Sigmoid colon (tissue), 6 donors: ENCODE measurements at regions not wholly inside any gene's neighbourhood (a gene's known extent, or its start where the extent isn't known, plus 50 kb on each side); places are given as distances from the start of the nearest gene placed in this dataset.

ENCODE experiments used
- DNase-seq: peaks from one replicate; pipeline ENCODE4 v3.0.0-alpha.2; 2019
- H3K27ac ChIP-seq, 4 donors: fragments of 200-600 bp; sonication (generic); one replicate each; pipeline ENCODE4 v1.5.1; 2016 to 2019; ENCODE audit warnings: mild to moderate bottlenecking in 1 of 4
- H3K27me3 ChIP-seq, 3 donors: fragments of 200-600 bp; sonication (generic); one replicate each; pipeline ENCODE4 v1.5.1; 2019; ENCODE audit warnings: mild to moderate bottlenecking in 1 of 3
- H3K36me3 ChIP-seq, 4 donors: fragments of 200-600 bp; sonication (generic); one replicate each; pipeline ENCODE4 v1.5.1; 2016 to 2019
- H3K4me1 ChIP-seq, 4 donors: fragments of 200-600 bp; sonication (generic); one replicate each; pipeline ENCODE4 v1.5.1; 2017 to 2019
- H3K4me3 ChIP-seq, 4 donors: fragments of 200-600 bp; sonication (generic); one replicate each; pipeline ENCODE4 v1.5.1; 2017 to 2019; ENCODE audit warnings: mild to moderate bottlenecking in 2 of 4, moderate library complexity in 1 of 4
- H3K9me3 ChIP-seq, 4 donors: fragments of 200-600 bp in 3 of 4; sonication (generic) in 3 of 4; one replicate each; pipeline versions ENCODE4 v1.5.1 to v1.6.1; 2013 to 2019
- CTCF ChIP-seq, 4 experiments: fragments of 450-650 bp in 3 of 4; fragments of 200-600 bp in 1 of 4; IDR thresholded peaks; one replicate each; pipeline ENCODE4 v1.5.1; 2016 to 2019; ENCODE audit warnings: antibody characterized with exemption in 4 of 4, mild to moderate bottlenecking in 3 of 4, moderate library complexity in 2 of 4
- EP300 ChIP-seq, 4 donors: sonication (generic); formaldehyde crosslinking; IDR thresholded peaks; one replicate each; pipeline ENCODE4 v1.6.1; 2017; ENCODE audit warnings: antibody characterized with exemption in 4 of 4
- POLR2A ChIP-seq, 2 donors: fragments of 450-650 bp; IDR thresholded peaks; one replicate each; pipeline ENCODE4 v1.6.1; 2016; ENCODE audit warnings: antibody characterized with exemption in 2 of 2, mild to moderate bottlenecking in 2 of 2, moderate library complexity in 2 of 2
- POLR2AphosphoS5 ChIP-seq, 4 donors: sonication (generic); formaldehyde crosslinking; IDR thresholded peaks; one replicate each; pipeline ENCODE4 v1.6.1; 2017; ENCODE audit warnings: antibody characterized with exemption in 4 of 4
- WGBS, 2 donors: extraction: QIAGEN DNeasy Blood & Tissue Kit; methylation state at CpG; one replicate each; pipeline ENCODE4 v1.1.7; 2013; 5-methylcytosine and 5-hydroxymethylcytosine counted together
- intact Hi-C: fragments of 100-400 bp; cut with DNase I; formaldehyde crosslinking; loops from one replicate; pipeline ENCODE4 v1.15.1; 2023
- donor health status: healthy with polysubstance abuse.
- donor health status: healthy.

- Histone ChIP-seq H3K4me1 (peaks cover 0 to 8% (median 0%) of the 10 kb centered on the region in 4 donors), H3K27ac (no peak overlapping the region), H3K36me3 (no peaks in the 10 kb centered on the region), H3K4me3 (no peak overlapping the region), H3K27me3 (peaks cover 0 to 4% (median 0%) of the 10 kb centered on the region in 3 donors), H3K9me3 (no peaks in the 10 kb centered on the region)
- DNase-seq = no peak
- no peak for TF ChIP-seq POLR2A (IDR thresholded peaks at IDR 0.05)
- TF ChIP-seq CTCF (IDR thresholded peaks at IDR 0.05) = no peak
- TF ChIP-seq EP300 (IDR thresholded peaks at IDR 0.05) = no peak
- TF ChIP-seq POLR2AphosphoS5 (IDR thresholded peaks at IDR 0.05) = no peak
- intact Hi-C loops = no loop called here
- 32 to 77% methylated on average over 11 of the region's 11 CpGs for WGBS, 2 donors
These were observed 150.7 kb downstream of the TSN start for GRCh38 chr2:121906170-121906569.

- peaks cover 0 to 5% (median 0%) of the 10 kb centered on the region in 4 donors for H3K4me1 ChIP-seq
- TF ChIP-seq EP300 (IDR thresholded peaks at IDR 0.05) (no peak), CTCF (IDR thresholded peaks at IDR 0.05) (no peak), POLR2AphosphoS5 (IDR thresholded peaks at IDR 0.05) (no peak), POLR2A (IDR thresholded peaks at IDR 0.05) (no peak)
- no peak overlapping the region for H3K4me3 ChIP-seq
- H3K27me3 ChIP-seq = peaks cover 0 to 4% (median 0%) of the 10 kb centered on the region in 3 donors
- no peaks in the 10 kb centered on the region for H3K36me3 ChIP-seq
- no peaks in the 10 kb centered on the region for H3K9me3 ChIP-seq
- WGBS, 2 donors = 76 to 80% methylated on average over 10 of the region's 10 CpGs
- no peak for DNase-seq
- intact Hi-C loops = no loop called here
- H3K27ac ChIP-seq = no peak overlapping the region
These were observed 152.5 kb downstream of the TSN start for GRCh38 chr2:121907928-121908327.

DNA sequence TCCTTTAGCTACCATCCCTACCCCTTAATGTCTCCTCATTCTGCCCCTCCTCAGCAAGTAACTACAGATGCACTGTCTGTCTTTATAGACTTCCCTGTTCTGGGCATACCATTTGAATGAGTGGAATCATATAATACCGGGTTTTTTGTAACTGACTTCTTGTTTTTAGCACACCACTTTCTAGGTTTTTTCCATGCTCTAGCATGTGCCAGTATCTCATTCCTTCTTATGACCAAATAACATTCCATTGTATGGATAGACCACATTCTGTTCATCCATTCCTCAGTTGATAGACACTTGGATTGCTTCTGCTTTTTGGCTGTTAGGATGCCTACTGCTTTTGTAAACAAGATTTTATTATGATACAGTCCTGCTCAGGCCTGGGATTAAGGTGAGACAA, 154.7 kb downstream of the TSN start:
- DNase-seq = no peak

GRCh38 chr2:121911036-121911435, 155.6 kb downstream of the TSN start:
- intact Hi-C loops = no loop called here
- no peaks in the 10 kb centered on the region for H3K36me3 ChIP-seq
- no peak overlapping the region for H3K4me3 ChIP-seq
- peaks cover 0 to 4% (median 0%) of the 10 kb centered on the region in 3 donors for H3K27me3 ChIP-seq
- no peak for TF ChIP-seq EP300 (IDR thresholded peaks at IDR 0.05)
- TF ChIP-seq POLR2A (IDR thresholded peaks at IDR 0.05) = no peak
- no peak for TF ChIP-seq POLR2AphosphoS5 (IDR thresholded peaks at IDR 0.05)
- no peak for TF ChIP-seq CTCF (IDR thresholded peaks at IDR 0.05)
- WGBS, 2 donors = 92% methylated on average over 4 of the region's 4 CpGs
- H3K27ac ChIP-seq = no peak overlapping the region
- DNase-seq = no peak
- H3K9me3 ChIP-seq = no peaks in the 10 kb centered on the region
- H3K4me1 ChIP-seq = no peaks in the 10 kb centered on the region

More for the DNA sequence above, 154.7 kb downstream of the TSN start:
- Histone ChIP-seq H3K9me3 (no peaks in the 10 kb centered on the region), H3K27ac (no peak overlapping the region), H3K36me3 (no peaks in the 10 kb centered on the region), H3K4me3 (no peak overlapping the region), H3K4me1 (no peaks in the 10 kb centered on the region), H3K27me3 (peaks cover 0 to 4% (median 0%) of the 10 kb centered on the region in 3 donors)
- intact Hi-C loops = no loop called here
- TF ChIP-seq POLR2A (IDR thresholded peaks at IDR 0.05) (no peak), CTCF (IDR thresholded peaks at IDR 0.05) (no peak), POLR2AphosphoS5 (IDR thresholded peaks at IDR 0.05) (no peak), EP300 (IDR thresholded peaks at IDR 0.05) (no peak)
- 68 to 82% methylated on average over 1 of the region's 1 CpG for WGBS, 2 donors

DNA sequence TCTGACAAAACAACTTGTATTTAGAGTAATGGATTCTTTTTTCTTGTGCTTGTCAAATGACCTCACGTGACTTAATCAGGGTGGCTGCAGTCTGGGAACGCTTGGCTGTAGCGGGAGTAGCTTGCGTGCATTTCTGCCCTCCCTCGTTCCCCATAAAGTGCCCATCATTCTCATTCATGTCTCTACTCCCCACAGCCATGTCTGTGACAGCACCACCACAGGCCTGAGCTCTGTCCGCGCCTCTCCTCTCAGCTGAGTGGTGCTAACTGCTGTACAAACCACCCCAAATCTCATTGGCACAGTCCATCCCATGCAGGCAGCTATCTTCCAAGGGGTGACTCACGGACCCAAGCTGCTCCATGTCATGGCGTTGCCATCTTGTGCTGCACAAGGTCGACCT, 161.7 kb downstream of the TSN start:
- H3K36me3 ChIP-seq = no peaks in the 10 kb centered on the region
- no peaks in the 10 kb centered on the region for H3K4me1 ChIP-seq
- H3K9me3 ChIP-seq = no peaks in the 10 kb centered on the region
- H3K27me3 ChIP-seq = no peaks in the 10 kb centered on the region
- no peak overlapping the region for H3K27ac ChIP-seq
- intact Hi-C loops = no loop called here
- no peak overlapping the region for H3K4me3 ChIP-seq
- 86 to 88% methylated on average over 10 of the region's 10 CpGs for WGBS, 2 donors
- TF ChIP-seq EP300 (IDR thresholded peaks at IDR 0.05) (no peak), CTCF (IDR thresholded peaks at IDR 0.05) (no peak), POLR2A (IDR thresholded peaks at IDR 0.05) (no peak), POLR2AphosphoS5 (IDR thresholded peaks at IDR 0.05) (no peak)
- DNase-seq = no peak
